GM10266 (cell line): ENCODE measurements at regions not wholly inside any gene's neighbourhood (a gene's known extent, or its start where the extent isn't known, plus 50 kb on each side); places are given as distances from the start of the nearest gene placed in this dataset.

Experiments used
- DNase-seq: peaks from one replicate; pipeline ENCODE4 v3.0.0; 2012; ENCODE audit errors: extremely low spot score
- TF ChIP-seq, protein P1 (sequence below): IDR thresholded peaks from 2 replicates; pipeline ENCODE4 v1.5.1; 2012; ENCODE audit warnings: mild to moderate bottlenecking, low read depth; ENCODE audit not compliant: control insufficient read depth, insufficient read depth; ENCODE audit errors: missing control alignments

DNA sequence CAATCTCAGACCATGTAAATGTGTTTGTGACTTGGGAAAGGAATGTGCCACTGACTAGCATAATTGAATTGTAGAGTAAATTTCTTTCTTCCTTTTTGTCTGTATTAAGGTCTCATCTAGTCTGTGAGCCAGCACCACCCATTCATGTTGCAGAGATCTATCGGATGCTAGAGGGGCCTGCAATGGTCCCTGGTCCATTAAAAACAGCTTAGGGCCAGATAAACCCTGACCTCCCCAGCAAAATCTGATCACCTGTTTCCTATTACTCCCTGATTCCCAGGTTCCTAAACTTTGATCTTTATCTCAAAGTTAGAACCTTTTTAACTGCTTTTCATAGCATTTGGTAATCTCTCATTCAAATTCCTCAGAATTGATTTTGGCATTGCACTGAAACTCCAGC, 174.5 kb upstream of the POC5 start:
- no peak for DNase-seq
- TF ChIP-seq, protein P1, sequence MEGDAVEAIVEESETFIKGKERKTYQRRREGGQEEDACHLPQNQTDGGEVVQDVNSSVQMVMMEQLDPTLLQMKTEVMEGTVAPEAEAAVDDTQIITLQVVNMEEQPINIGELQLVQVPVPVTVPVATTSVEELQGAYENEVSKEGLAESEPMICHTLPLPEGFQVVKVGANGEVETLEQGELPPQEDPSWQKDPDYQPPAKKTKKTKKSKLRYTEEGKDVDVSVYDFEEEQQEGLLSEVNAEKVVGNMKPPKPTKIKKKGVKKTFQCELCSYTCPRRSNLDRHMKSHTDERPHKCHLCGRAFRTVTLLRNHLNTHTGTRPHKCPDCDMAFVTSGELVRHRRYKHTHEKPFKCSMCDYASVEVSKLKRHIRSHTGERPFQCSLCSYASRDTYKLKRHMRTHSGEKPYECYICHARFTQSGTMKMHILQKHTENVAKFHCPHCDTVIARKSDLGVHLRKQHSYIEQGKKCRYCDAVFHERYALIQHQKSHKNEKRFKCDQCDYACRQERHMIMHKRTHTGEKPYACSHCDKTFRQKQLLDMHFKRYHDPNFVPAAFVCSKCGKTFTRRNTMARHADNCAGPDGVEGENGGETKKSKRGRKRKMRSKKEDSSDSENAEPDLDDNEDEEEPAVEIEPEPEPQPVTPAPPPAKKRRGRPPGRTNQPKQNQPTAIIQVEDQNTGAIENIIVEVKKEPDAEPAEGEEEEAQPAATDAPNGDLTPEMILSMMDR = no peak

DNA sequence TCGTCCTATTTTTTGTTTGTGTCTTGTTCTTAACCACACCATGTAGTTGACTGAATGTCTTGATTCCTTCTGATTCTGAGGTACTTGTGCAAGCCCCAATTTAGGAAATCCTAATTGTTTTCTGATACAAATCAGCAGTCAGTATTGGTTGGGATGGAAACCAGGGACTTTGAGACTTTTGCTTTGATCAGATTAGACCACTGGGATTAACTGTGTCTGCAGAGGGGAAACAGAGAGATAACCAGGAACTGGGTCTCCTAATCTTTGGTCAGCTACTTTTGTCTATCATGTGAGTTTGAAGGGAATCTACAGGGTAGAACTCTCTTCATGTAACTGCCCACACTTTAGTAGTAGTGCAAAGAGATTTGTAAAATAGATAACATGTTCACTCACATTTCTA, 173.8 kb upstream of the POC5 start:
- no peak for DNase-seq
- TF ChIP-seq, protein P1 = no peak

DNA sequence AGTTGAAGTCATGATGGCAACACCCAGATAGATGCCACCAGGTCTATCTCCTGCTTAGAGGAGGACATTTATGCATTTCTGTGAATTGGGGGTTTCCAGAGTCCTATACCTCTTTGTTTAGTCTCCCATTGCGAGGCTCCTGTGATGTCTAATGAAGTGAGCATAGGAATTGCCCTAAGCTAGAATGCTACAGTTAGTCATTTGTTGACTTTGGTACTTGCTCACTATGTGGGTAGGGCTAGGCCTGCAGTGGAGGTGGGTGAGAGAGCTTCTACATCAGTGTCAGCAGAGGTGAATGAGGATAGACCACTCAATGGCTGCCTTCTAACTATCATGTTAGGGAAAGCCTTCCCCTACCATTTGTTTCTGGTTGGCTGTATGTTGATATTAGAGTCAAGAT, 173.3 kb upstream of the POC5 start:
- no peak for DNase-seq

DNA sequence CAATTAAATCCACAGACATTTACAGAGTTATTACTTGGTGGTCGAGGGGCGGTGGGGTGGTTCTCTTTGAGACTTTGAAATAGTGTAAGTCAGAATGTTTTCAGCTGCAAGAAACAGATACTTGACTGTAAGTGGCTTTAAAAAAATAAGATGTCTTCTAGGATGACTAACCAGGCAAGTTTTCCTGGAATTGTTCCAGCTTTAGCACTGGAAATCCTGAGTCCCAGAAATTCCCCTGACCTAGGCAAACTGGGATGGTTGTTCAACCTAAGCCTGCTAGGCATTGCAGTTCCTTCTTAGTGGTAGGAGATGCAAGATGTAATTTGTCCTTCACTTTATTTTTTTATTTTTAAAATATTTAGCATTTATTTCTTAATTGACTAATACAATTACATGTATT, 169.5 kb upstream of the POC5 start:
- TF ChIP-seq, protein P1 = no peak
- DNase-seq = no peak

More for the DNA sequence above, 173.3 kb upstream of the POC5 start:
- TF ChIP-seq, protein P1 = no peak

DNA sequence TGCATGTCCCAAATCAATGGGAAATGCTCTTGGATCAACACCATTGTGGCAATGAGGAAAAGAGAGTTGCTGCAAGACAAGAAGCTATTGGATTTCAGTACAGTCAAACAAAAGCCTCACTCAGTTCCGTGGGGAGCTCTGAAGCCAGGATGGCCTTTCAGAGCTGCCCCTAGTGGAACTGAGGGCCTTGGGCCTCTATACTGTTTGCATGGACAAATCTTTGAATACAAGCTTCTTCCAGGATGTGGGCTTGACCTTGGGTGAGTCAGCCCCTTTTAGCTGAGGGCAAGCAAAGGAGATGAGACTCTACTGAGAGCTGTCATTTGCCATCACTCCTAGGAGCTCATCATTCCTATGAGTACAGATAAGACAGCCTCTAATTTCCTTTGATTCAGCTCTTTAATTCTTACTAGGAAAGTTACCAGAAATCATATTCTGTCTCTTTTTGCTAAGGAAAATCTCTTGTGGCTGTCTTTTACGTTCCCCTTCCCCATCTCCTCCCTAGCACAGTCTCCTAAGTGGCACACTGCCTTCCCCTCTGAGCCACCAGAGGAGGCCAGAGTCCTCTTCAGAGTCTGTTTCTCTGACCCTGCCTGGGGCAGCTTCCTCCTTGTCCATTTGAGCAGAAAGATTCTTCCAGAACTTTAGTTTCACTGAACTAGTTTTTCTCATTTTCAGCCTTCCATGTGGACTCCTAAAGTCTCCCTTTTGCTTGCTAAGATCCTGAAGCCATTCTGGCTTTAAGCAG, 168.8 kb upstream of the POC5 start:
- DNase-seq = no peak

DNA sequence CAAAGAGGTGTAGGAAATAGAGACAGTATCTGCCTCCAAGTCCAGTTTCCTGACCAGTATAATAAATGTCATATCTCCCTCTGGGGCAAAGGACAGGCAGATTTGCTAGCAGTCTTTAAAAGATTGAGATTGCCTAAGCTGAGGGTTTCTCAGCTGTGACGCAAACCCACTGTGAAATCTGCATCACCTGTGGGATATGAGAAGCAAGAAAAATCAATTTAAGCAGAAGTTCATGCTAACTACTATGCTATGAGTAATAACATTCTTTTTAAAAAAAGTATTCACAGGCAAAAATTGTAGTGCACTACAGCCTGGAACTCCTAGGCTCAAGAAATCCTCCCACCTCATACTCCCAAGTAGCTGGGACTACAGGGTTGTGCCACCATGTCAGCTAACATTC, 168.1 kb upstream of the POC5 start:
- TF ChIP-seq, protein P1 = no peak
- no peak for DNase-seq

More for the DNA sequence above, 168.8 kb upstream of the POC5 start:
- TF ChIP-seq, protein P1 = peak; percentile 53

DNA sequence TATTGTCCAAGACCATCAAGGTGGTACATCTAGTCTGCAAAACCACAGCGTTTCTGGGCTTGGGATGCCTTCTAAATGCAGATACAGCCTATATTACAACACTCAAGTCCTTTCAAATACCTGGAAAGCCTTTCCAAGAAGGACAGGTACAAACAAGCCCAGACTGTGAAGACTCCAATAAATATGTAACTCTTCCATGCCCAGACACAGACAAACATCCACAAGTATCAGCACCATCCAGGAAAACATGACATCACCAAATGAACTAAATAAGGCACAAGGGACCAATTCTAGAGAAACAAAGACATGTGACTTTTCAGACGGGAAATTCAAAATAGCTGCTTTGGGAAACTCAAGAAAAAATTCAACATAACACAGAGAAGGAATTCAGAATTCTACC, 152.7 kb upstream of the POC5 start:
- TF ChIP-seq, protein P1 = no peak
- DNase-seq = no peak
